ENCODE measurements at regions not wholly inside any gene's neighbourhood (a gene's known extent, or its start where the extent isn't known, plus 50 kb on each side); places are given as distances from the start of the nearest gene placed in this dataset.

GRCh38 chr18:57242285-57242684 is 95.4 kb downstream of the BOD1L2 start (continued):
- TF ChIP-seq ZNF2 (tag by site-specific recombination; IDR thresholded peaks at IDR 0.05) (no peak), ZNF169 (tag by site-specific recombination; IDR thresholded peaks at IDR 0.05) (no peak), ELK4 (IDR thresholded peaks at IDR 0.05; ENCODE audit: borderline replicate concordance, low read depth, low read length) (no peak), ZNF529 (tag by site-specific recombination; IDR thresholded peaks at IDR 0.05; ENCODE audit: insufficient replicate concordance) (no peak), ZNF148 (tag by site-specific recombination; IDR thresholded peaks at IDR 0.05; ENCODE audit: borderline replicate concordance) (no peak), ZNF571 (tag by site-specific recombination; IDR thresholded peaks at IDR 0.05) (no peak), ZNF777 (tag by site-specific recombination; IDR thresholded peaks at IDR 0.05; ENCODE audit: borderline replicate concordance) (no peak)

- Histone ChIP-seq H3K4me3 (ENCODE audit: low read depth, low read length) (no peak overlapping the region), H3K27ac (ENCODE audit: extremely low read depth, low read depth, low read length) (no peak overlapping the region), H3K36me3 (ENCODE audit: control insufficient read depth in 2 of 2, insufficient read depth in 1 of 2, low read length in 2 of 2) (no peaks in the 10 kb centered on the region), H3K9me3 (ENCODE audit: control insufficient read depth, insufficient read depth, low read depth, low read length) (no peaks in the 10 kb centered on the region), H3K4me1 (ENCODE audit: control insufficient read depth, insufficient read depth, low read length) (no peaks in the 10 kb centered on the region)
- ChIA-PET POLR2A (no interaction called here), CTCF (interaction anchor here (1.0 kb wide), 1 partner anchor 11 kb away, joined by 3 read pairs; no protein-coding TSS in a partner anchor)
- TF ChIP-seq ZNF707 (tag by site-specific recombination; IDR thresholded peaks at IDR 0.05), result no peak
- TF ChIP-seq ZNF426 (tag by site-specific recombination; IDR thresholded peaks at IDR 0.05), result no peak
- no peak for TF ChIP-seq PRDM6 (tag by site-specific recombination; IDR thresholded peaks at IDR 0.05)
- no peak for TF ChIP-seq ZNF350 (tag by site-specific recombination; IDR thresholded peaks at IDR 0.05)
These were observed 96.8 kb downstream of the BOD1L2 start for GRCh38 chr18:57243624-57244179.

- no peak overlapping the region for H3K4me3 ChIP-seq (ENCODE audit: low read depth, low read length)
- no peaks in the 10 kb centered on the region for H3K9me3 ChIP-seq (ENCODE audit: control insufficient read depth, insufficient read depth, low read depth, low read length)
- TF ChIP-seq ZNF776 (tag by site-specific recombination; IDR thresholded peaks at IDR 0.05; ENCODE audit: borderline replicate concordance) (no peak), ZFP3 (tag by site-specific recombination; IDR thresholded peaks at IDR 0.05; ENCODE audit: low read depth) (no peak), ZNF600 (tag by site-specific recombination; IDR thresholded peaks at IDR 0.05) (no peak), ZNF645 (tag by site-specific recombination; IDR thresholded peaks at IDR 0.05) (no peak), ZNF830 (tag by site-specific recombination; IDR thresholded peaks at IDR 0.05; ENCODE audit: low read depth) (no peak), IKZF3 (tag by site-specific recombination; IDR thresholded peaks at IDR 0.05) (no peak), SALL2 (tag by site-specific recombination; IDR thresholded peaks at IDR 0.05; ENCODE audit: borderline replicate concordance) (no peak), ZNF184 (tag by site-specific recombination; IDR thresholded peaks at IDR 0.05) (no peak), ZNF707 (tag by site-specific recombination; IDR thresholded peaks at IDR 0.05) (no peak), ZNF354C (tag by site-specific recombination; IDR thresholded peaks at IDR 0.05; ENCODE audit: borderline replicate concordance, low read depth) (no peak), ZNF555 (tag by site-specific recombination; conservative IDR thresholded peaks at IDR 0.05) (no peak)
- H3K4me1 ChIP-seq (ENCODE audit: control insufficient read depth, insufficient read depth, low read length), result no peaks in the 10 kb centered on the region
- CTCF ChIA-PET, result no interaction called here
- H3K36me3 ChIP-seq (ENCODE audit: control insufficient read depth in 2 of 2, insufficient read depth in 1 of 2, low read length in 2 of 2), result no peaks in the 10 kb centered on the region
- POLR2A ChIA-PET, result no interaction called here
- no peak overlapping the region for H3K27ac ChIP-seq (ENCODE audit: extremely low read depth, low read depth, low read length)
These were observed 102.3 kb downstream of the BOD1L2 start for GRCh38 chr18:57249179-57249578.
